OCI-LY1 (cell line): ENCODE measurements at regions not wholly inside any gene's neighbourhood (a gene's known extent, or its start where the extent isn't known, plus 50 kb on each side); places are given as distances from the start of the nearest gene placed in this dataset.

Experiments used
- H2AFZ ChIP-seq: fragments of 200-600 bp; sonication (generic), shearing (Covaris generic); 2 replicates; pipeline ENCODE4 v1.6.0; 2014; ENCODE audit warnings: antibody characterized with exemption, mild to moderate bottlenecking, low read length
- H3F3A ChIP-seq: fragments of 200-600 bp; sonication (generic), shearing (Covaris generic); 2 replicates; pipeline ENCODE4 v1.6.0; 2014; ENCODE audit warnings: mild to moderate bottlenecking, antibody characterized with exemption, low read length, moderate library complexity; ENCODE audit not compliant: insufficient read depth
- H3K27ac ChIP-seq: fragments of 200-600 bp; sonication (generic); 2 replicates; pipeline ENCODE4 v1.5.1; 2014; ENCODE audit warnings: low read length, mixed run types, mild to moderate bottlenecking, low read depth; ENCODE audit not compliant: poor library complexity, severe bottlenecking
- H3K27me3 ChIP-seq: fragments of 200-600 bp; sonication (generic); 2 replicates; pipeline ENCODE4 v1.6.0; 2014; ENCODE audit warnings: antibody characterized with exemption, mild to moderate bottlenecking, low read length, moderate library complexity; ENCODE audit not compliant: insufficient read depth
- H3K36me3 ChIP-seq: fragments of 200-600 bp; sonication (generic); 2 replicates; pipeline ENCODE4 v1.6.1; 2014; ENCODE audit warnings: mild to moderate bottlenecking, antibody characterized with exemption, low read length, moderate library complexity, mixed read lengths; ENCODE audit not compliant: insufficient read depth
- H3K4me1 ChIP-seq: fragments of 200-600 bp; sonication (generic); 2 replicates; pipeline ENCODE4 v1.5.1; 2014; ENCODE audit warnings: mild to moderate bottlenecking, low read length, moderate library complexity; ENCODE audit not compliant: insufficient read depth, severe bottlenecking
- H3K4me2 ChIP-seq: fragments of 200-600 bp; sonication (generic), shearing (Covaris generic); 2 replicates; pipeline ENCODE4 v1.6.1; 2014; ENCODE audit warnings: low read length
- H3K4me3 ChIP-seq: fragments of 200-600 bp; sonication (generic); 2 replicates; pipeline ENCODE4 v1.5.1; 2014; ENCODE audit warnings: low read length, low read depth, mild to moderate bottlenecking, mixed read lengths; ENCODE audit not compliant: poor library complexity, severe bottlenecking
- H3K79me2 ChIP-seq: fragments of 200-600 bp; shearing (Covaris generic); 2 replicates; pipeline ENCODE4 v1.6.1; 2016; ENCODE audit warnings: mixed run types, low read length, mixed read lengths; ENCODE audit not compliant: insufficient read depth
- H3K9ac ChIP-seq: fragments of 200-600 bp; sonication (generic), shearing (Covaris generic); 2 replicates; pipeline ENCODE4 v1.6.1; 2014; ENCODE audit warnings: mild to moderate bottlenecking, low read length, mixed read lengths
- H3K9me2 ChIP-seq: fragments of 200-600 bp; sonication (generic), shearing (Covaris generic); 2 replicates; pipeline ENCODE4 v1.6.1; 2014; ENCODE audit warnings: low read depth, mild to moderate bottlenecking, low read length, mixed read lengths
- H3K9me3 ChIP-seq: fragments of 200-600 bp; shearing (Covaris generic); 2 replicates; pipeline ENCODE4 v1.6.1; 2014; ENCODE audit warnings: low read length, mixed read lengths
- H4K20me1 ChIP-seq: fragments of 200-600 bp; sonication (generic), shearing (Covaris generic); 2 replicates; pipeline ENCODE4 v1.6.0; 2016; ENCODE audit warnings: mild to moderate bottlenecking, low read length; ENCODE audit not compliant: insufficient read depth
- EZH2 ChIP-seq: fragments of 200-600 bp; sonication (generic), shearing (Covaris generic); IDR thresholded peaks from 2 replicates; pipeline ENCODE4 v1.8.0; 2017; ENCODE audit warnings: borderline replicate concordance, mixed run types, mild to moderate bottlenecking, antibody characterized with exemption, low read length, moderate library complexity, mixed read lengths
- TF ChIP-seq, protein P1 (sequence below): fragments of 200-600 bp; sonication (generic), shearing (Covaris generic); IDR thresholded peaks from 2 replicates; pipeline ENCODE4 v1.5.1; 2017; ENCODE audit warnings: mild to moderate bottlenecking, antibody characterized with exemption, low read length, moderate library complexity, mixed read lengths

DNA sequence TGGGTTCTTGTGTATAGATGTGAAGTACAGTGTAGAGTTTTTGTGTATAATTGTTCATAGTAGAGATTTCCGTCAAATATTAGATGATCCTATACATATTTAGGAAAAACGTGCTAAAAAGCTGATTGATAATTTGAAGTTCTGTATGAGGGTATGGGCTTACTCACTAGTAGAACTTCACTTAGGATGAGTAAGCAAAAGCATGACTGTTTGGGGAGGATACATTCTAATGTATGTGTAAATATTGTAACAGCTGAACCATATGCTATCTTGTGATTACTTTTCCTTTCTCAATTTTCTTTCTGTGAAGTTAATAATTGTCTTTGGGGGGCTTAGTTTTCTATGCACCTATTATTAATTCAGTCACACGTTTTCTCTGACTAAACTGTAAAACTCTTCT lies 53.2 kb upstream of the PDK4 start:
- Histone ChIP-seq H3K79me2 (no peaks in the 10 kb centered on the region), H3F3A (no peaks in the 10 kb centered on the region), H3K27me3 (no peaks in the 10 kb centered on the region), H3K4me2 (no peak overlapping the region), H3K4me1 (no peaks in the 10 kb centered on the region), H3K4me3 (no peak overlapping the region), H3K9ac (no peak overlapping the region), H2AFZ (no peak overlapping the region), H3K36me3 (no peaks in the 10 kb centered on the region), H3K27ac (no peak overlapping the region), H3K9me2 (no peaks in the 10 kb centered on the region), H3K9me3 (no peaks in the 10 kb centered on the region), H4K20me1 (no peaks in the 10 kb centered on the region)
- no peak for TF ChIP-seq EZH2
- TF ChIP-seq, protein P1, sequence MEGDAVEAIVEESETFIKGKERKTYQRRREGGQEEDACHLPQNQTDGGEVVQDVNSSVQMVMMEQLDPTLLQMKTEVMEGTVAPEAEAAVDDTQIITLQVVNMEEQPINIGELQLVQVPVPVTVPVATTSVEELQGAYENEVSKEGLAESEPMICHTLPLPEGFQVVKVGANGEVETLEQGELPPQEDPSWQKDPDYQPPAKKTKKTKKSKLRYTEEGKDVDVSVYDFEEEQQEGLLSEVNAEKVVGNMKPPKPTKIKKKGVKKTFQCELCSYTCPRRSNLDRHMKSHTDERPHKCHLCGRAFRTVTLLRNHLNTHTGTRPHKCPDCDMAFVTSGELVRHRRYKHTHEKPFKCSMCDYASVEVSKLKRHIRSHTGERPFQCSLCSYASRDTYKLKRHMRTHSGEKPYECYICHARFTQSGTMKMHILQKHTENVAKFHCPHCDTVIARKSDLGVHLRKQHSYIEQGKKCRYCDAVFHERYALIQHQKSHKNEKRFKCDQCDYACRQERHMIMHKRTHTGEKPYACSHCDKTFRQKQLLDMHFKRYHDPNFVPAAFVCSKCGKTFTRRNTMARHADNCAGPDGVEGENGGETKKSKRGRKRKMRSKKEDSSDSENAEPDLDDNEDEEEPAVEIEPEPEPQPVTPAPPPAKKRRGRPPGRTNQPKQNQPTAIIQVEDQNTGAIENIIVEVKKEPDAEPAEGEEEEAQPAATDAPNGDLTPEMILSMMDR, result no peak

DNA sequence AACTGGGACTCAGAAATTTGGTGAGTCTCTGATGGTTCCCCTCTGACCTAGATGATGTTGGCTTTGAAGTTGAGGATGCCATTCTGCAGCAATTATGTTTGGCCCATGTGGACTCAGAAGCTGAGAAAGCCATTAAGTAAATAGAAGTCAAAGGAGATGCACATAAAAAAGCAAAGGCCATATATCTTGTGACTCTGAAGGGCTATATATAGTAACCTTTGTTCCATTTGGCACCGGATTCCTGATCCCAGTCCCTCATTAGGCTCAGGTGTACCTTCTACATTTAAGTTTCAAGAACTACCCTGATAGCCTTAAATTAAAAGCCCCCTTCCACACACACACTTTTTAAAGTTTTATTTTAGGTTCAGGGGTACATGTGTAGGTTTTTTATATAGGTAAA lies 50.0 kb upstream of the PDK4 start:
- Histone ChIP-seq H2AFZ (no peak overlapping the region), H3K4me3 (no peak overlapping the region), H3K9ac (no peak overlapping the region), H4K20me1 (no peaks in the 10 kb centered on the region), H3K9me3 (no peaks in the 10 kb centered on the region), H3K27ac (no peak overlapping the region), H3K79me2 (no peaks in the 10 kb centered on the region), H3K27me3 (no peaks in the 10 kb centered on the region), H3K9me2 (no peaks in the 10 kb centered on the region), H3K4me1 (no peaks in the 10 kb centered on the region), H3K4me2 (no peak overlapping the region), H3K36me3 (no peaks in the 10 kb centered on the region), H3F3A (no peaks in the 10 kb centered on the region)
- TF ChIP-seq, protein P1, result no peak
- TF ChIP-seq EZH2, result no peak
